GM21723 (cell line): ENCODE measurements at regions not wholly inside any gene's neighbourhood (a gene's known extent, or its start where the extent isn't known, plus 50 kb on each side); places are given as distances from the start of the nearest gene placed in this dataset.
"Not testable (repeated sequence)": the region's sequence is repeated elsewhere in the genome, so short reads cannot be mapped to it uniquely, and the experiment has no call there.

Source experiments
- ATAC-seq: cut with Tn5 transposase; IDR thresholded peaks from one replicate; pipeline ENCODE4 v1.9.1; 2021; ENCODE audit warnings: mild to moderate bottlenecking, moderate library complexity; ENCODE audit not compliant: unreplicated experiment

DNA sequence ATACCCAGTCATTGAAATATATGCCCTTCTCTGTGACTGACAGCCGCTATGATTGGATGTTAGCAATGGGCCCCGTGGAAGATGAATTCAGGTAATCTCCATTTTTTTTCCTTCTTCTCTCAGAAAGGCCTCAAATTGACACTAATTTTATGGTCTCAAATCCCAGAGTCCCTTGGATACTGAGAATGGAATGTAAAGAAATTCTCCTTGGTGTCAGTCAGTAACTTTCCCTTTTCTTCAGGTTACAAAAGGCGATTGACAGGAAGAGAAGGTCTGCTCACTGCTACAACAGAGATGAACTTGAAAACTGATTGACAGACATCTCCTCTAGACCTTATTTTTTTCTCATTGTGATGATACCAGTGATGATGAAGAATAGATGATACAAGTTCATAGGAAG lies 748.3 kb downstream of the MAT2B start:
- ATAC-seq, result no peak

DNA sequence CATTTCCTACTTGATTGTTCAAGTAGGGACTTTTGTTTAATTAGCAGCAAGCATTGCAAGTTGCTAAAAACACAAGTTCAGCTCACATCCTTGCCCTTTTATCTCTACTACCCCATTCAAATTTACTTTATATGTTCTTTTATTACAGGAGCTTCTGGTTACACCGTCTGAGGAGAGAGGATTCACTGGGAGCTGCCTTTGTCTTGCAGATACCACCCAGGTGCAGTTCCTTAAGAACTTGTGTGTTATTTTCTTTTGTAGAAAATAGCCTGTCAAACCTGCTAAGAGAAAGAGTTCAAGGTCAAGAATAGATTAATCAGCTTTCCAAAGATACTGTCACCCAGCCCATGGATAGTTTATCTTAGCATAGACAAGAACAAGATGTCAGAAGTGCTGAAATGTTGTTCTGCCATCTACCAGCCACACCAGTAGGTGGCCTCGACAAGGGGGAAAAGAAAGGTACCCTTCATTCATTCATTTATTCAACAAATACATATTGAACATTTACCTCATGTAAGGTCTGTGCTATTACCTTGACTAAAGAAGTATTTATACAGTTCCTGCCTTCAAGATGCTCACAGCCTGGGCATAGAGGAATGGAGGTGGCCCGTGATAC lies 750.3 kb downstream of the MAT2B start:
- ATAC-seq, result no peak

DNA sequence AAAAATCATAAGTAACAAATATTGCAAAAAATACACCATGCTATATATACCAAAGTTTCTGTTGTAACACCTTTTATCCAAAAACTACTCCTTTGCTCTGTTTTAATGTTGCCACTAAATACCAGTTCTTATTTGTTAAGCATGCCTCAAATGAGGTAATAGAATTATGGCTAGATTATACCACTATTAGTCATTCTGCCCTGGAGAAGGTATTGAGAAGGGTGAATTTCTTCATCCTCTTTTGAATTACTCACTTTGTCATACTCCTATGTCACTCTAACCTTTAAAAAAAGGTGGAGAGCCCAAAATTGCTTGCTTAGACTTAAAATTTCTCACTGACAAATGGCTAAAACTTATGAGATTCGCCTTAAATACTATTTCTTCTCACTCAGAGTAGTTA lies 750.9 kb downstream of the MAT2B start:
- ATAC-seq, result no peak

DNA sequence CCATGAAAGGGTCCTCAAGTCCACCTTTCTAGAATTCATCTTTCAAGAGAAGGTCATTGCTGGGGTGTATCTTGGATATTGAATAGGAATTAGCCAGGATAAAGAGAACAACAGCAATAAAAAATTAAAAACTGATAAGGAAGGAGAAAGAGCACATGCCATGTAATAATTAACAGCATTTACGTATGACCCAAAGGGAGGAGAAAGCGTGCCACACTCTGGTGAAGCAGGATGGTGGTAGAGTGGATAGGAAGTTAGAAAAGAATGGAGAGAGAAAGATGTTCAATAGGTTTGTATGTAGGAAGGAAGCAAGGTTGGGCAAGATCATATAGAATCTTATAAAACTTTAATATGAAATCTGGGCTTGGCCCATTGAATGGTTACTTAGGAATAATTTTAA lies 751.5 kb downstream of the MAT2B start:
- ATAC-seq, result no peak

DNA sequence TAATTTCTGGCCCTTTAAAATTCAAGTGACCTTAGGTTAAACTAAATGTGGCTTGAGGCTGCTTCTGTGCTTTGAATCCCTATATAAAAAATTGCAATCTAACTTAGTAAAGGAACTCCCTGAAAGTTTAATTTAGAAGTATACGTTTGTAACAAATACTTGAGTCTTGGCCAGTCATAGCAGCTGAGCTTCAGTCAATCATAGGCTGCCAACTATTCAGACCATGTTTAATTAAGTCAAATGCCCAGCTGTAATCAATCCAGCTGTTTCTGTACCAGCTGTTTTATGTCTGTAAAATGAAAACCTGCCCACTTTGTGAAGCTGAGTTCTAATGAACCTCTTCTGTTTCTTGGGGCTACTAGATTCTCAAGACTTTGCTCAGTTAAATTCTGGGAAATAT lies 760.1 kb downstream of the MAT2B start:
- ATAC-seq, result no peak

DNA sequence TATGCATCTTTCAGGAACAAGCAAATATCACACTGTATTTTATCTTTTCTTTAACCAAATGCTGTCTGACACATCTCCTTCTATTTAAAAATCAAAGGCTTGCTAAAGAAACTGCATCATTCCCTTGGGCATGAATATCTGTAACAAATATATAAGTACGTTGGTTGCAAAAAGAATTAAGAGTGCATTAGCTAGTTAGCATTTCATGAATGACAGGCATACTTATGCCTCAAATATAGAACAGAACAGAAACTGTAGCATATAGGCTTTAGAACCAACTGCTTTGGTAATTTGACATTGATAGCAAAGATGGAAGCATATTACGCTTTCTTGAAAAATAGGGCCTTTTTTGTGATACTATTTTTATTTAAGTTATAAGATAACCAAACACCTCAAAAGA lies 761.2 kb downstream of the MAT2B start:
- ATAC-seq, result no peak

DNA sequence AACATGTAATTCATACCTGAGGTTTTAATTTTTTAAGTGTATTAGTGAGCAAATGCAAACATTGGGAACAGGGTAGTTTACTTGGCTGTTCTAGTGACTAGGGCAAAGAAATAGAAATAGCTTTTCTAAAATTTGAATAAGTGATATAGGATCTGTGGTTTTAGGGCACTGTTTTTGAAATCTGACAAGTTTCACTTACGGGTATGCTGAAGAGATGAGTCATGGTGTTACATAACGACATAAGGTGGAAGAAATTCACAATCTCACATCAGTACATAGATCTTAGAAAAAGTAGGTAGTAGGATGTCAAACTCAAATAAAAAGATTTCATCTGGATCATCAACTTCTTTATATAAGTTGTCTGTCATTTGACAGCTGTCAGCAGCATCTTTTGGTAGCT lies 772.3 kb downstream of the MAT2B start:
- ATAC-seq, result peak; percentile 71

DNA sequence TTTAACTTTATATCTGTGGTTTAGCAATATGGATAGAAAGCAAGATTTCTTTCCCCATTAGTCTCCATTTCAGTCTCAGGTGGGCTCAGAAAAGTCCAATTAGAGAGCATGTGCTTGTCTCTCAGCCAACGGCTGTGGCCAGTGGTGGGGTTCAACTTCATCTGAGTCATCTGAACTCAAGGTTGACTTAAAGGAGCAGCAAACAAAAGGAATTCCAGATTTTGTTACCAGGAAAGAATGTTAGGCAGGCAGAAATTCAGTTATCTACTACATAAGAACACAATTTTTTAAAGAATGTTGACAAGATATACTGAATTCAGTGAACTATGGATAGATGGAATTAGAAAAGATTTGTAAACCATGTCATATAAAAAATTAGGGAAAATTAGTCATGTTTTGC lies 784.1 kb downstream of the MAT2B start:
- no peak for ATAC-seq

DNA sequence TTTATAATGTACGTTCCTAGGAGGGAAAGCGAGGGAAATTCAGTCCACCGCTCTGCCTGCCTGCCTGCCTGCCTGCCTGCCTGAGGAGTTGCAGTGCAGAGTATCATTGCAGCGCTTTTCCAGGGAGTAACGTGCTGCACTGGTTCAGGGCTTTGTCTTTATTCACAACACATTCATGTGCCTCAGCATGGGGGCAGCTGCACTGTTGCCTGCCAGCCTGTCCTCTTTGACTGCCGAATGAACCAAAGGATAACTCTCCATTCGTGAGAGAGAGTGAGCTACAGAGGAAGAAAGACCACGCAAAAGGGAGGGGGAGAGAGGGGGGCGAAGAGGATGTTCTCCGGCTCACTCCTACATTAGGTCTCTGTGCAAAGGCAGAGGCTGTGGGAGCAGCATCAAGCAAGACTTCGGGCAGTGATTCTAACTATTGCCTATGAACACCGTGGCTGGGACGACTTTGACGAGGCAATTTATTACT lies 791.2 kb downstream of the MAT2B start:
- ATAC-seq, result no peak

DNA sequence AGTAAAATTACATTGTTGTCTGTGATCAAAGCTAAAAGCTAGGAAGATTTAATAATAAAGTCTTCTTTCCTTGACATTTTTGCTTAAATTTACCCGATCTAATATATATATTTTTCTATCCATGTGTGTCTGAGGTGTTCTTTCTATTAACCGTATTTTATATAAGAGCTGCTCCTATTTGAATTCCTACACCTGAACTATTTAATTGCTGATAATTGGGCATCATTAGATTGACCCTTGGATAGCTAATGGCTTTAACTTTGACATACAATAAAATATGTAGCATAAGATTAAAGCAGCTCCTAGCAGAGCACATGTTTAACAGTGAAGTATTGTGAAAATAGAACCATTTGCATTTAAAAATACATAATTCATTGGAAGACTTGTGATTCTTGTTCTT lies 792.7 kb downstream of the MAT2B start:
- ATAC-seq, result no peak

DNA sequence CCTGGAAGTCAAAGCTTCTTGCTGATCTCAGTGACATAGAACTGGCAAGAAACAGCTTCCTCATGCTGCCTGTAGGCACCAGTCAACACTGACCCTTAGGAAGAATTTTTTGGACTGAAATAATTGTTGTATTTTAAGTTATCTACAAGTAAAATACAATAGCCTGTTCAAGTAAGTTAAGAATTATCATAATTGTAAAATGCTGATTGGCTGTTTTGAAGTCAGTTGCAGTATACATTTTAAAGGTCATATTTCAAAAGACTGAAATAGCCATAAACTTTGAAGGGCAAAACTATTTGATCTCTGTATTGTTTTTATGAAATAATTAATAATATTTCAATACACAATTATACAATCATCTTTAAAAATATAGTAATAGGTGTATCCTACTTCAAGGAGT lies 794.9 kb downstream of the MAT2B start:
- ATAC-seq, result no peak

DNA sequence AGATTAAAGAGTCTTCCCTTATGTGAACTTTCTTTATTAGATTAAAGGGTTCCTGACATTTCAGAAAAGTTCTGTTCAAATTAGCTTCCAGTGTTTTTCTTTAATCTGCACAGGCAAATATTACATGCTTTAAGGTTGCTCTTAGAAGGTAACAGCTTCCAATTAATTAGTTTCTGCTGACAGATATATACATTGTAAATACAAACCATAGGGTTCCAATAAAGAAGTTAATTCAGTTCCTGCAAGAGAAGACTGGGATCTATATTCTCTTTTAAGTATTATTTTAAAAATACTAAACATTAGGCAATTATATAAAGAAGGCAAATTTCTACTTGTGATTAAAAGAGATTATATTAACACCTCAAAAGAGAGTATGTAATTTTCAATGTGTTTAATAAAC lies 795.7 kb downstream of the MAT2B start:
- no peak for ATAC-seq

DNA sequence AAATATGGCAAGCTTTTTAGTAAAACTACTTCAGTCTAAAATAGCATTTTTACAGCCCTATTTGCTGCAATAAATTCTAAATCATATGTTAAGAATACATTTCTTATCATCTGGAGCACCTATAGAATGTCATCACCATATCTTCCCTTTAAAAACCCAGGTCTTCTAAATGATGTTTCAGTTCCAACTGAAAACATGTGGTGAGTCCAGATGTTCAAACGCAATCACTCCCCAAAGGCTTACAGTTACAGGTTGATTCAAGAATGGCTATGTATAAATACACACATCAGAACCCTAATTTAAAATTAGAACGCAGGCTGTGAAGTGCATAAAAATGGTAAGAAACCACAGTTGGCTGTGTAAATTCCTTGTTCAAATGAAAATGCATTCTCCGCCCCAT lies 796.3 kb downstream of the MAT2B start:
- no peak for ATAC-seq

DNA sequence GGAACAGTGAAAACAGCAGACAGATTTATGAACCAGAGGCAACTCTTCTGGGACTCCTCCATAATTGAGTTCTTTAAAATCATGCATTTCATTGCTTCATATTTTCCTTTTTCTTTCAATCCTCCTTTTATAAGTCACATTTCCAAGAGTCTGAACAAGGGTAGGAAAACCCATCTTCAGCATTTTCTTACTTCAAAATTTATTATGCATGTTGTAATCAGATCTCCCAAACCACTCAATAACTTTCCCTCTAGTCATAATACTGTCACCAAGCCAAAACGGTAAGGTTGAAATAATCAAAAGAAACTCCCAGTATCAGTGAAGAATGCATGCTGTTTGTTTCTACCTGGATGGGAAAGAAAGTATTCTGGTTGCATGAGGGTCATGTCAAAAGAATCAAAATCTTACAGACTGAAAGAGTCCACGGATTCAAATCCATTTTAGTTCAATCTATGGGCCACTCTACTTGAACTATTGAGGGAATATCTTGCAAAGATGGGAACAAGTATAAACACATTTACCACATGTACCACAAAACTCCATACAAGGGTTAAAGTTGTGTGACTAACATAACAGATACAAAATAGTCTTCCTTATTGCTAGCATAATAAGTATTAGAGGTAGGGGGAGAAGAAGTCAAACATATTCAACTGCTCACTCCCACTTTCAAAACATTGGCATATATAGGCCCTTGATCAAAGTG lies 797.3 kb downstream of the MAT2B start:
- no peak for ATAC-seq

DNA sequence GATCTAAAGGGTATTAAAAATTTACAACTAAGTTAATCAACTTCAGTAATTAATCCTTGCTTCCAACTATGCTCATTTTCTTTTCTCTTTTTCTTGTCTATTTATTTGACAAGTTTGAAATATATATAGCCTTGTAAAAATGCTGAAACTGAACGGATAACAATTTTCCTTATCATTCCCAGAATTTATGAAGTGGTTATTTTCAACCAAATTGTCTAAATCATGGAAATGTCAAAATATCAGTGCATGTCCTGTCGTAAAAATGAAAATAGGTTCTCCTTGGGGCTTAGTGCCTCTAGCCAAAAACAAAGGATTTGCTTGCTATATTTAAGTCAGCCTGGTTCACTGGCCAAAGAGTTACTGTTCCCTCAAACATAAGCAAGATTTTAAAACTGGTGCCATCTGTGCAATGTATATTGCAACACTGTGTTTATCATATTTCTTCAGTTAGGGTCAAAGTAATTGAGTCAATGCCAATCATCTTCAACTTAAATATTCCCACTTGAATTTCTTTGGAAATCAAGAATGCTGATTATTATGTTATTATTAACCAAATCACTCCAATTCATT lies 798.3 kb downstream of the MAT2B start:
- ATAC-seq, result no peak

DNA sequence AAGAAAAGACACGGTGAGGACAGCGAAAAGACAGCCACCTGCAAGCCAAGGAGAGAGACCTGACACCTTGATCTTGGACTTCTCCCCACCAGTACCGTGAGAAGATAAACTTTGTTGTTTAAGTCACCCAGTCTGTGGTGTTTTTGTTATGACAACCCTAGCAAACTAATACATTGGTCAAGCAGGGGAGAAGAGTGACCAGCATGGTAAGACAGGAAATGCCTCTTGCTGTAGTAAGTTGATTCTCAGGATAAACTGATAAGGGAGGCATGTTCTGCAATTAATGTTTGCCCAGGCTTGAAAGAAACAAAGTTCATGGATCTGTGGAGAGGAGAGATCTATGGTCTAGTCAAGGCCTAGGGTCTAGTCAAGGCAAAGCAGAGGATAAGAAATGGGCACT lies 801.2 kb downstream of the MAT2B start:
- no peak for ATAC-seq

DNA sequence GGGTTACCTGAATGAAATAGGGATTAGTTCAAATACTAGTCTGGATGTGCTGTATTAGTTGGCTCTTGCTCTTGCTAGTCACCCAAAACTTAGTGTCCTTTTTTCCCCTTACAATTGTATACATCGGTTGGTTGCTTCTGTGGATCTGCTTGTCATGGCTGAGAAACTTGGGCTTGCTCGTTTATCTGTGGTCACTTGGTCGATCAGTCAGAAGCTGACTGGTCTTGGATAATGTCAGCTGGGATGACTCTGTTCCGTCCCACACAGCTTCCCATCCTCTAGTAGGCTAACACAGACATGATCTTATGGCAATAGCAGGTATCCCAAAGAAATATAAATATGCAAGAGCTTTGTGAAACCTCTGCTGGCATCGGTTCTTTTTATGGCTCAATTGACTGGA lies 807.4 kb downstream of the MAT2B start:
- no peak for ATAC-seq

DNA sequence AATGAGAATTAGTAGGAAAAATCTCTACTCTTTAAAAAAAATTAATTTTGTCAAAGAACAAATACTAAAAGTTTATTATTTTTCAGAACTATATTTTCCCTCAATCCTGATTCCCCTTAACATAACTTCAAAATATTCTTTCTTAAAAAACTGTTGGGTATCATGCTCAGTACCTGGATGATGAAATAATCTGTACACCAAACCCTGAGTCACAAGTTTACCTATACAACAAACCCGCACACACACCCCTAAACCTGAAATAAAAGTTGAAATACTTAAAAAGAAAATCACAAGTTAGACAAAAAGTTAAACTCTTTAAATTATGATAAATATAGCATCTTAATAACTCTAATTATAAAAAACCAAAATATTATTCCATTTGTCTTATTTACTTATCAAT lies 812.3 kb downstream of the MAT2B start:
- ATAC-seq, result no peak

DNA sequence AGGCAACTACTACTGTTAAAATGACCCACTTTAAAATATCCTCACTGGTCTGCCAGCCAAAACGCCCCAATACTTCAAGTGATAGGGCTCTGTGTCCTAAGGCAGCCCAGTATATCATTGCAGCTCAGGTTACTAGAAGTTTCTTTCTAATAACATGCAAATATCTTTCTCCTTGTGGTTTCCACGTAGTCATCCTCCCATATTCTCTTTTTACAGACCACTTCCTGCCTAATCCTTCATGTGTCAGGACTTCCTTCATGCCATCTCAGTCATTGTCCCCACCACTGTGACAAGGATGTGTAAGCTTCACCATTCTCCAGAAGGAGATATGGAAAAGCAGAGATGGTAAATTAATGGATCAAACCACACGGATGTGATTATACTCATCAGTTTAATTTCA lies 813.7 kb downstream of the MAT2B start:
- no peak for ATAC-seq

DNA sequence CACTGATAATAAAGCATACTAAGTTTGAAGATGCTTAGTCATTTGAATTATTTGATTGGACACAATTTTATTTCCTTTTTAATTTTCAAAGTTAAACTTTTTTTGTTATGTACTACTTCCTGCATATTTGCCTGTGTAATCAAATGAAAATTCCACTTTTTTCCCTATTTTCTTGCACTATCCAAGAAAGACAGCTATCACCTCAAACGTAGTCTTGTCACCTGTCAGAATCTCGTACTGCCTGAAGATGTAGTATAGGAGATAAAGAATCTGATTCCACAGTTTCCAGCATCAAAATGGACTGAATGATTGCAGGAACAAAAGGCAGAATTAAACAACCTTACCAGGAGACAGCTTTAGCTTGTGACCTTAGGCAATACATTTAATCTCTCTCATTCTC lies 818.8 kb downstream of the MAT2B start:
- ATAC-seq, result no peak

DNA sequence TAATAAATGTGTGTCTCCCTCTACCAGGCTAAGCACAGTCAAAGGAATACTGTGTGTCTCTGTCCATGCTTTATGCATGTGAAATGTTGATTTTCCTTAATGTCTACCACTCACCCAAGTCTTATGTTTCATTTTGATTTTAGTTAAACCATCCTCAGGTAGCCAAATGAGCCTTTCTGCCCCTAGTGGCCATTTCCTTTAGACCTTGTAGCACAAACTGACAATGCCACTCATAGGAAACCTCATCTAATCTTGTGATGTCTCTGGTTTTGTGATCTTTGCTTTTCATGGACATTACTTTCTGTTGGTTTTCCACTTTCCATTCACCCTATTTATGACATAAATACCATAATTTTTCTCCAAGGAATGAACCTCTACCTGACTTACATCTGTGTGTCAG lies 820.8 kb downstream of the MAT2B start:
- ATAC-seq, result no peak

DNA sequence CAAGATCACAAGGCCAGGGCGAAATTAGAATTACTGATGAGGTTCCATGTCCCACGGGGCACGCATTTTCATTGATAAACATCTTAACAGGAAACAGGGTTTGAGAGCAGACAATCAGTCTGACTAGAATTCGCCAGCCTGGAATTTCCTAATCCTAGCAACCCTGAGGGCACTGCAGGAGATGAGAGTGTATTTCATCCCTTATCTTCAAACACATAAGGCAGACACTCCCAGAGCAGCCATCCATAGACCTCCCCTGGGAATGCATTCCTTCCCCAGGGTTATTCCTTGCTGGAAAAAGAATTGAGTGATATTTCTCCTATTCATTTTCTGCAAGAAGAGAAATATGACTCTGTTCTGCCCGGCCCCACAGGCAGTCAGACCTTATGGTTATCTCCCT lies 821.7 kb downstream of the MAT2B start:
- ATAC-seq, result not testable (repeated sequence)
